GDM1 (cell line): ENCODE measurements at regions not wholly inside any gene's neighbourhood (a gene's known extent, or its start where the extent isn't known, plus 50 kb on each side); places are given as distances from the start of the nearest gene placed in this dataset.
"Not testable (repeated sequence)": the region's sequence is repeated elsewhere in the genome, so short reads cannot be mapped to it uniquely, and the experiment has no call there.

ENCODE experiments used
- DNase-seq: peaks from one replicate; lab custom pipeline; 2025; lab: John Stamatoyannopoulos, UW

DNA sequence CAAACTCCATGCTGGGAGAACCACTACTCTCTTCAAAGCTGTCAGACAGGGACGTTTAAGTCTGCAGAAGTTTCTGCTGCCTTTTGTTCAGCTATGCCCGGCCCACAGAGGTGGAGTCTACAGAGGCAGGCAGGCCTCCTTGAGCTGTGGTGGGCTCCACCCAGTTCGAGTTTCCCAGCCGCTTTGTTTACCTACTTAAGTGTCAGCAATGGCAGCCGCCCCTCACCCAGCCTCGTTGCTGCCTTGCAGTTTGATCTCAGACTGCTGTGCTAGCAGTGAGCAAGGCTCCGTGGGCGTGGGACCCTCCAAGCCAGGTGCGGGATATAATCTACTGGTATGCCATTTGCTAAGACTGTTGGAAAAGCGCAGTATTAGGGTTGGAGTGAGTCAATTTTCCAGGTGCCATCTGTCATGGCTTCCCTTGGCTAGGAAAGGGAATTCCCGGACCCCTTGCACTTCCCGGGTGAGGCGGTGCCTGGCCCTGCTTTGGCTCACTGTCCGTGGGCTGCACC lies 190.7 kb downstream of the TTC6 start:
- DNase-seq = not testable (repeated sequence)

DNA sequence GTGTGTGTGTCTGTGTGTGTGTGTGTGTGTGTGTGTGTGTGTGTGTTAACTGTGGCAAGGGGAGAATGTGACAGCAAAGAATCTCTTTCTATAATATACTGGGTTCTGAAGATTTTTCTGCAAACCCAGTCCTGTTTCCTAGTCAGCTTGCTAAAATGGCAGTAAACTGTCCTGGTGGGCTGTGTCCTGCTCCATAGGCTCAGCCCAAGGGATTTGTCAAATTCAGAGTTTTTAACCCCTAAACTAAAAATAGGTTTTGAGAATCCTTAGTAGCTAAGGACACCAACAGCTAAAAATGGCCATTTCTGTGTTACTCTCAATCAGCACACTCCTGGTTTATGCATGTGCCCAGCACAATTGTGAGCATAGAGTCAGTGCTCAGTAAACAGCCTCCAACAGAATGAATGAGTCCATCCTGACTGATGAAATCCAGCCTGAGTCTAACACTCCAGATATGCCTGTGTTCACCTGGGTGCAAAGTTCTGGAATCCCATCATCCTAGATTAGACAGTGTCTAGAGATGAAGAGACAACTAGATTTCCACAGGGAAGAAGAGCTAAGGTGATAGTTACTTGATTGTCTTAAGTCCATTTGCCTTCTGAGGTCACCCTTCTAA lies 192.6 kb downstream of the TTC6 start:
- no peak for DNase-seq

DNA sequence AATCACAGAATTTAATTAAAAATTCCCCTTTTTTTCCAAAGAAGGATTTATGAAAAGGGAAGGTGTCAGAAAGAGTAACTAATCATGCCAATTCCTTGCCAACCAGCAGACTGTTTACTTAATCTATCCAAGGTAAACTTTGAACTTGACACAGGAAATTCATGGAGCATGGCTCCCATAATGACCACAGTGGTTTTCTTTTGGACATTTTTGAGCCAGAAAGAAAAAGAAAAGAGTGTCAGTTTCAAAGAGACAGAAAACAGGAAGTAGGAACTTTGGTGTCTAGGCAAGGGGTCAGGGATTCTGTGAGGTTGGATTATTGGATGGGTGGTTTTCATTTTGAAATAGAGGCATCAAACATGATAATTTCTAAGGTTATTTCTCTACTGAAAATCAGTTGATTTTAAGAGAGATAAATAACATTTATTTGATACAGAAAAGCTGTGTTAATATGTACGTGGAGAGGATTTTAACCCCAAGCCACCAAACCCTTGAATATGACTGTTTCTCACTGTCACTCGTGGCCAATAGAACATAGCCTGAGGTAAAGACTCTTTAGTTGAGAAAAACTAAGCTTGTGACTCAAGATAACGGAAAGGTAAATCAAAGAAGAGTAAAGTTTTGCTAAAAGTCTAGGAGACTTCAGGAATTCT lies 196.1 kb downstream of the TTC6 start:
- no peak for DNase-seq

GRCh38 chr14:37792124-37792523 lies 196.7 kb downstream of the TTC6 start:
- DNase-seq = no peak

DNA sequence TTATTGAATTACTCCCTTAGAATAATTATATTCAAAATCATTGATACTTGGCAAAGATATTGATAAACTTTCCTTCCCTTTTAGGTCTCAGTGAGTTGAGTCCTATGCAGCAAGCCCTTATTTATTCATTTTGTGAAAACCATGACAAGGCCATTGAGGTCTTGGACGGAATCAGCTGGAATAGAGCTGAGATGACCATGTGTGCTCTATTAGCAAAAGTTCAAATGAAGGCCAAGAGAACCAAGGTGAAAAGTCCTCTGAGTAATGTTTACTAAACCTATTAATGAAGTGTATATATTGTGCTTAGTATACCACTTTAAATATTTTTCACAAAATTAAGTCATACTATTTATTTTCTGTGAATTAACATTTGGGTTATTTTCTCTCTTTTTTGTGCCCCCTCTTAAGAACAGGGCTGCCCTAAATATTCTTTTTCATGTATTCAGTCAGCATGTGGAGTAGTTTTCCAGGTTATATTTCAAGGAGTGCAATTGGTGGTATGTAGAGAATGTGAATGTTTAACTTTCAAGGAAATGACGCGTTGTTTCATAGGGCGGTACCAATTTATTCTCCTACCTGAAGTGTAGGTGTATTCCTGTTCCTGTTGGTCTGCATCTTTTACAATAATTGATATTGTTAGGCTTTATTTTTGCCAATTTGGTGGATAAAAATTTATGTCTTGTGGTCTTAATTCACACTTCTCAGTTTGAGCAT lies 201.4 kb downstream of the TTC6 start:
- no peak for DNase-seq

DNA sequence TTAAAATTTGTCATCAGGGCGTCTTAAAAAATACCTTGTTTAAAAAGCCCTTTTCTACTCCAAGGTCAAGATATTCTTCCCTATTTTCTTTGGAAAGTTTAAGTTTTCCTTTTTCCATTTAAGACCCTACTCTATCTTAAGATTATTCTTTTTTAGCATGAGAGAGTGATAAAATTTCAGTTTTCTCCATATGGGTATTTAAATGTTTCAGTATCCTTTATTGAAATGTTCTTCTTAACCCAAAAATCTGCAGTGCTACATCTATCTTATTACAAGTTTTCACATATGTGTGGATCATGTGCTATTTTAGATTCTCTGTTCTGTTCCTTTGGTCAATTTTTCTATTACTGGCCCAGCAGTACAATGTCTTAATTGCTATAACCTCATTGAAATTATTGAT lies 202.2 kb downstream of the TTC6 start:
- DNase-seq = no peak

DNA sequence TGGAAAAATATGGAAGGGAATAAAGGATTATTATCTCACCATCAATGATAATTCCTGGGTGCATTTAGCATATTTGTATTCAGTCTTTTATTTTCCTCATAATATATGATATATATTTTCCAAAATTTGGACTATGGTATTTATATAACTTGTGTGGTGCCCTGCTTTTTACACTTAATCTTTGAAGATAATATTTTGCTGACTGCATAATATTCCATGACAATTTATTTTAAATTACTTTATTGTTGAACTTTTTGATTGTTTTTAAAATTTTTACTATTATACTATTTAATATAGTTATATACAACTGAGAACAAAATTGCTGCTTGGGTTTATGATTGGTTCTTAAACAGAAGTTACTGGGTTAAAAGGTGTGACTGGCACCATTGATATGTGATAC lies 212.3 kb downstream of the TTC6 start:
- DNase-seq = no peak

GRCh38 chr14:37810094-37810801 lies 214.8 kb downstream of the TTC6 start:
- DNase-seq = no peak

GRCh38 chr14:37813732-37814131 lies 218.3 kb downstream of the TTC6 start:
- DNase-seq = no peak

GRCh38 chr14:37816135-37816534 lies 220.7 kb downstream of the TTC6 start:
- DNase-seq = no peak

DNA sequence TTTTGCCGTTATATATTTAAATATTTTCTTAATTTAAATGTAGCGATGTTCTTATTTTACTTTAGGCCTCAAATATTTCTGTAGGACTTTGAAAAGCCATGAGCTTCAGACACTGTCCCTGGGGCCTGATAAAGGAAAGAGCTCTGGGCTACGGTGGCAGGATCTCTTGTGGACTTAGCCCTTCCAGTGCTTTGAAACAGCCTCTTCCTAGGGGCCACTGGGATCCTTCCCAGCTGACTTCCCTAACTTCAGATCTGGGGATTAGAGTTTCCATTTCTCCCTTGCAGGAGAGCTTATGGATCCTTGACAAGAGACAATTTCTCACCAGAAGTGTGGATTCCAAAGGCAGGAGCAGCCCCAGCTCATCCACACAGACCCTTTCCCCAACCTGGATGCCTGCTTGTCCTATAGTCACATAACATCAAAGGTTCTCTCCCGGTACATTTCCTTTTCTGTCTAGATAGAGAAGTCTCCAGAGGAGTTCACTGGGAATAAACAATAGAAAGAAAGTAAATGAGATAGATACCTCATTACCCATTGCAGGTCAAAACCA lies 221.4 kb downstream of the TTC6 start:
- no peak for DNase-seq

GRCh38 chr14:37819155-37820015 lies 224.0 kb downstream of the TTC6 start:
- no peak for DNase-seq

DNA sequence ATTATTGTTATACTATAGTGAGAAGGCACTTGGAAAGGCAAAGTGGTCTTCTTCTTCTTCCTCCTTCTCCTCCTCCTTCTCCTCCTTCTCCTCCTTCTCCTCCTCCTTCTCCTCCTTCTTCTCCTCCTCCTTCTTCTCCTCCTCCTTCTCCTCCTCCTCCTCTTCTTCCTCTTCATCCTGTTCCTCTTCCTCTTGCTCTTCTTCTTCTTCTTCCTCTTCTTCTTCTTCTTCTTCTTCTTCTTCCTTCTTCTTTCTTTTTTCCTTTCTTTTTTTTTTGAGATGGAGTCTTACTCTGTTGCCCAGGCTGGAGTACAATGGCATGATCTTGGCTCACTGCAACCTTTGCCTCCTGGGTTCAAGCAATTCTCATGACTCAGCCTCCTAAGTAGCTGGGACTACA lies 225.4 kb downstream of the TTC6 start:
- DNase-seq = not testable (repeated sequence)

DNA sequence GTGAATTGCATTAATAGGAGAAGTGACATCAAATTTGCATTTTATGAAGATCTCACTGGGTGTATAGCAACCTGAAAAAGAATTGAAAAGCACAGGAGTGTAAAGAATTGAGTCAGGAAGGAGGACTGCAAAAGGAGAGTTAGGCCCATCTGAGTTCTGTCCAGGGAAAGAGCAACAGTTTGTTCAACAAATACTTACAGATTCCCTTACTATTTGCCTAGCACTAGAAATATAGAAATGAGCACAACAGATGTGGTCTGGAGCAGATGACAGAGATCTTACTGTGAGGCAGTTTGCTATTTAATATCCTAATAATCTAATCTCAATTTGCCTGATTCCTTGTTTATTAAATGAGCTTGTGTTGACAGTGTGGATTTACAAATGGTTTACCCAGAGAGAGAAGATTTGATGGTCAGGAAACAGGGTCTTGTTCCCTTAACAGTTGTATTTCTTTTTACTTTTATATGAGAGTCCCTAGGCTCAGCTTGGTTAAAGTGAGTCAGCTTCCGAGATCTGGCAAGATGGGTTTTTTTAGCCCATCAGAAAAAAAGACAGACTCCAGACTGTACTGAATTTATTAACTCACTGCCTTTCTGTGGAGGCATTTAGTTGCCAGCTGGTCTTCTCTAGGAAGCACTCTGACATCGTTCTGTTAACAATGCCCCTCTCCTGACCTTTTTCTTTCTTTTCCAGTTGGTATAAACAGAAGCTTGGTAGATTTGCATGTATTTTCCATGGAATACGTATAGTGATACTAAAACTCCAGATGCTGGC lies 229.7 kb downstream of the TTC6 start:
- no peak for DNase-seq

DNA sequence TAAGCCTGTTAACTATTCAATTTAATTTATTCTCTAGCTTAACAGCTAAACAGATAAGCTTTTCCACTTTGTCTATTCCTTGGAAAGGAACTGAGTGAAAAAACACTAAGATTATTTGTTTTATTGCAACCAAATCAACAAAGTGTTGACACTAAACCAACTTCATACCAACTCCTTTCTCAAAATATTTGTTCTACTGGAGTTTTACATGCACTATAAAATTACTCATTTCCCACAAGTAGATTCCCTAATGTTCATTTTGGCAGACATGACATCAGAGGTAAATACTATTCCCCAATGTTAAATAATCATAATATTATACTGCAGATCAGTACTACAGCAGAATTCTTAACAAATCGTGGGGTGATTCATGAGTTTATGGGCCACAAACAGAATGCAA lies 231.4 kb downstream of the TTC6 start:
- no peak for DNase-seq

DNA sequence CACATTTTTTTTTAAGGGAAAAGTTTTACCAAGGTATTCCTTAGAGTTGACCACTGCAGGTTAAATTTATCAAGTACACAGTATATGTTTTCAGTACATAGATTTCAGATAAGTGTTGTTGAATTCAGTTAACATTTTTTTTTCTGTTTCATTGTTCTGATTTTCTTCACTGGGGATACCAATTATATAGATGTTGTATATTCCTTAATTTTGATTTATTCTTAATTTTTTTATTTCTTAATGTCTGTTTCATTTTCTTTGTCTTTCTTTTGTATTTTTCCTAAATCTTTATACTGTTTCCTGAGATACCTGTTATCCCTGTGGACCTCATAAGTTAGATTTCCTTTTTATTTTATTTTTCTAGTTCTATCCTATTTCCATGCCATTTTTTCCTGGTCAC lies 234.8 kb downstream of the TTC6 start:
- DNase-seq = no peak

- no peak for DNase-seq
Measured at GRCh38 chr14:37834275-37834674, 238.8 kb downstream of the TTC6 start.

- DNase-seq = not testable (repeated sequence)
Measured at GRCh38 chr14:37838778-37839177, 243.3 kb downstream of the TTC6 start.

DNA sequence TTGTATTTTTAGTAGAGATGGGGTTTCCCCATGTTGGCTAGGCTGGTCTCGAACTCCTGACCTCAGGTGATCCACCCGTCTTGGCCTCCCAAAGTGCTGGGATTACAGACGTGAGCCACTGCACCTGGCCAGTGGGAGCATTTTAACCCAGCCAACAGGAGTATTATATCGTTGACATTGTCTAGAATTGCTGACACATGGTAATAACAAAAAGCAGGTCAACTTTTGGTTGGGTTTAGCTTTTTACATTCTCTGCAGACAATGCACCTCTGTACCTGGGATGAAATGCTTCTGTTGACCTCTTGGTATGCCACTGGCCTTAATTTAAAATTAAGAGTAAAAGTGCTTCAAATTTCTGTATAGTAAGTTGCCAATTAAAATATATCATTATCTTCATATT lies 245.6 kb downstream of the TTC6 start:
- not testable (repeated sequence) for DNase-seq

- DNase-seq = no peak
Measured at GRCh38 chr14:37842106-37842505, 246.7 kb downstream of the TTC6 start.
